ENCODE measurements at regions not wholly inside any gene's neighbourhood (a gene's known extent, or its start where the extent isn't known, plus 50 kb on each side); places are given as distances from the start of the nearest gene placed in this dataset.

DNA sequence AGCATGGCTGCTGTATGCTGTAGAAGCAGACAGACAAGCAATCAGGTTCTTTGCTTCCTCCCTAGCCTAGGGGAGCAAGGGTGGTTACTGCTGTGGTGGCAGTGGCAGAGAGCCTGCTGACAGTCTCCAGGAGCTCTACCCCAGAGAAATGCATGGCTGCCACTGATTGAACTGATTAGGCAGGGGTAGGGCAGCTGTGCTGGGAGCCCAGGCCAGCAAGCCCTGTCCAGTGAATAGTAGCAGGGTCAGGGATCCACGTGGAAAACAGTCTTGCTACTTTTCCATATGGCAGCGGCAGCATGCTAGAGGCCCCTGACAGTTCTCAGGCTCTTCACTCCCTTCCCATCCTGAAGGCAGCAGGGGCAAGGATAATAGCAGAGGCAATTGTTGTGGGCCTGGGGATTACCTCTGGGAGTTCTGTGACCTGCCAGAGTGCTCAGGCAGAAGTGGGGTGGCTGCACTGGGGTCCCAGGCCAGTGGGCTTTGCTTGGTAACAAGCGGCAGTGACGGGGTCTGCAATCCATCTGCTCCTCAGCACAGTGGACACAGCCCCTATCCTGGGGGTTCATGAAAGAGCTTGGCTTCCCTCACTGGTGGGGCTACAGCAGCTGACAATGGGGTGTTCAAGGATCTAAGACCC lies 558.8 kb upstream of the GHITM start (continued):
- no peak for TF ChIP-seq ZNF274 (IDR thresholded peaks at IDR 0.05; ENCODE audit: borderline replicate concordance, extremely low read depth, low read length)
- TF ChIP-seq TAF1 (IDR thresholded peaks at IDR 0.05; ENCODE audit: low read depth, low read length) = no peak
- TF ChIP-seq MAFK (IDR thresholded peaks at IDR 0.05; ENCODE audit: low read depth, low read length) = no peak
- no peak for TF ChIP-seq JUND (IDR thresholded peaks at IDR 0.05; ENCODE audit: low read length)
- no peak for TF ChIP-seq POLR2A (IDR thresholded peaks at IDR 0.05; ENCODE audit: control extremely low read depth in 1 of 2, low read depth in 2 of 2, low read length in 2 of 2)
- TF ChIP-seq GABPA (IDR thresholded peaks at IDR 0.05; ENCODE audit: borderline replicate concordance, insufficient read depth, low read length) = no peak
